Endothelial cell of umbilical vein (primary cell): ENCODE measurements at regions not wholly inside any gene's neighbourhood (a gene's known extent, or its start where the extent isn't known, plus 50 kb on each side); places are given as distances from the start of the nearest gene placed in this dataset.

Source experiments
- BruUV-seq: library from RNA; stranded (reverse); fragments of 400-500 nt; replicated peaks from 2 replicates; lab custom pipeline; 2021; lab: Mats Ljungman, UMichigan
- CTCF ChIA-PET: fragments of 300-600, 350-600 bp; sonication (Branson Sonifier 250); formaldehyde crosslinking; loops from one replicate; lab custom pipeline; 2021; ENCODE audit warnings: antibody characterized with exemption, inconsistent platforms; lab: Charles Lee
- POLR2A ChIA-PET: fragments of 300-600, 350-600 bp; sonication (Branson Sonifier 250); formaldehyde crosslinking; loops from one replicate; lab custom pipeline; 2021; ENCODE audit warnings: antibody characterized with exemption, inconsistent platforms; lab: Charles Lee
- DNase-seq: peaks from one replicate; pipeline ENCODE4 v3.0.0-alpha.2; 2011; ENCODE audit warnings: low read depth, low spot score
- FAIRE-seq: peaks from 2 replicates; lab custom pipeline; 2011; peaks lifted over from hg19 to GRCh38; lab: Jason Lieb, UNC
- H2AFZ ChIP-seq: 2 replicates; pipeline ENCODE4 v1.6.0; 2012; ENCODE audit warnings: low read depth, low read length, control low read depth, inconsistent platforms
- H3K27ac ChIP-seq: 2 replicates; pipeline ENCODE4 v1.5.1; 2011; ENCODE audit warnings: low read depth, mild to moderate bottlenecking, control low read depth, low read length, moderate library complexity; ENCODE audit not compliant: insufficient read depth
- H3K27me3 ChIP-seq, 2 experiments: 2 replicates each; pipeline versions ENCODE4 v1.6.0 to v1.6.1; 2011; ENCODE audit warnings: low read length in 2 of 2, mixed read lengths in 1 of 2; ENCODE audit not compliant: control insufficient read depth in 2 of 2, insufficient read depth in 2 of 2
- H3K36me3 ChIP-seq, 2 experiments: 2 replicates in 1 of 2; 3 replicates in 1 of 2; pipeline ENCODE4 v1.5.1; 2011; ENCODE audit warnings: low read length in 2 of 2, mild to moderate bottlenecking in 1 of 2, moderate library complexity in 1 of 2; ENCODE audit not compliant: control insufficient read depth in 2 of 2, insufficient read depth in 2 of 2; ENCODE audit errors: extremely low read depth in 1 of 2
- H3K4me1 ChIP-seq: 3 replicates; pipeline ENCODE4 v1.5.1; 2011; ENCODE audit warnings: mild to moderate bottlenecking, low read length; ENCODE audit not compliant: control insufficient read depth, insufficient read depth; ENCODE audit errors: extremely low read depth
- H3K4me2 ChIP-seq: 2 replicates; pipeline ENCODE4 v1.6.1; 2011; ENCODE audit warnings: low read length, control low read depth, mixed read lengths; ENCODE audit not compliant: insufficient read depth
- H3K4me3 ChIP-seq, 3 experiments: fragments of 200-600 bp in 1 of 3; sonication (generic), shearing (Covaris generic) in 1 of 3; replicated peaks in 1 of 3; 2 replicates each; pipeline ENCODE4 v1.5.1; 2011 to 2016; ENCODE audit warnings: control low read depth in 3 of 3, low read length in 3 of 3, mild to moderate bottlenecking in 2 of 3, inconsistent platforms in 1 of 3, low read depth in 1 of 3, moderate library complexity in 1 of 3; ENCODE audit not compliant: insufficient read depth in 1 of 3
- H3K79me2 ChIP-seq: 2 replicates; pipeline ENCODE4 v1.6.0; 2012; ENCODE audit warnings: low read length, inconsistent platforms; ENCODE audit not compliant: control insufficient read depth, insufficient read depth
- H3K9ac ChIP-seq: replicated peaks from 2 replicates; pipeline ENCODE3; 2011; ENCODE audit warnings: low read length, control low read depth; ENCODE audit not compliant: insufficient read depth; ENCODE audit errors: extremely low read depth
- H3K9me1 ChIP-seq: replicated peaks from 3 replicates; pipeline ENCODE4 v1.6.0; 2011; ENCODE audit warnings: mild to moderate bottlenecking, low read length; ENCODE audit not compliant: control insufficient read depth, insufficient read depth; ENCODE audit errors: extremely low read depth
- H3K9me3 ChIP-seq: replicated peaks from 2 replicates; pipeline ENCODE4 v1.5.1; 2012; ENCODE audit warnings: low read length, inconsistent platforms; ENCODE audit not compliant: control insufficient read depth, insufficient read depth
- H4K20me1 ChIP-seq: replicated peaks from 2 replicates; pipeline ENCODE3; 2011; ENCODE audit warnings: mild to moderate bottlenecking, low read length; ENCODE audit not compliant: control insufficient read depth, insufficient read depth; ENCODE audit errors: extremely low read depth
- CTCF ChIP-seq, 2 donors: IDR thresholded peaks; 1 replicate in 1 of 2; 2 replicates in 1 of 2; pipeline ENCODE4 v1.5.1; 2011; ENCODE audit warnings: low read length in 2 of 2, mild to moderate bottlenecking in 2 of 2, moderate library complexity in 2 of 2, control low read depth in 1 of 2, inconsistent platforms in 1 of 2, low read depth in 1 of 2; ENCODE audit not compliant: insufficient read depth in 1 of 2; ENCODE audit errors: extremely low read depth in 1 of 2
- EZH2 ChIP-seq: IDR thresholded peaks from 2 replicates; pipeline ENCODE4 v1.6.1; 2012; ENCODE audit warnings: borderline replicate concordance, low read depth, mild to moderate bottlenecking, moderate library complexity, low read length, inconsistent platforms; ENCODE audit not compliant: severe bottlenecking
- FOS ChIP-seq: IDR thresholded peaks from 2 replicates; pipeline ENCODE4 v1.6.1; 2011; ENCODE audit warnings: mild to moderate bottlenecking, low read length, moderate library complexity, borderline replicate concordance; ENCODE audit not compliant: insufficient read depth
- GATA2 ChIP-seq: IDR thresholded peaks from 2 replicates; pipeline ENCODE4 v1.7.0; 2011; ENCODE audit warnings: low read depth, mild to moderate bottlenecking, moderate library complexity, mixed read lengths, low read length; ENCODE audit not compliant: insufficient read length, insufficient read depth
- JUN ChIP-seq: IDR thresholded peaks from 2 replicates; pipeline ENCODE4 v1.6.1; 2011; ENCODE audit warnings: borderline replicate concordance, low read depth; ENCODE audit not compliant: insufficient read length, insufficient read depth
- MAX ChIP-seq: IDR thresholded peaks from 2 replicates; pipeline ENCODE4 v1.6.1; 2011; ENCODE audit not compliant: insufficient read depth, insufficient read length
- MYC ChIP-seq: IDR thresholded peaks from one replicate; pipeline ENCODE4 v1.6.1; 2011; ENCODE audit warnings: mild to moderate bottlenecking, low read depth, low read length
- dilution Hi-C: fragments of 300-500 bp; cut with MboI; formaldehyde crosslinking; loops from one replicate; pipeline ENCODE4 v1.15.0; 2019; ENCODE audit warnings: low sequenced_read_pairs; ENCODE audit not compliant: extremely low pct_ligation_motif_present
- intact Hi-C: fragments of 100-400 bp; cut with micrococcal nuclease; formaldehyde crosslinking; loops from one replicate; pipeline ENCODE4 v1.10.0; 2022

- no peak overlapping the region for H2AFZ ChIP-seq
- no peaks in the 10 kb centered on the region for H3K9me1 ChIP-seq
- FAIRE-seq (no peak), DNase-seq (no peak)
- no peak overlapping the region for H3K27ac ChIP-seq
- H3K9ac ChIP-seq = no peak overlapping the region
- no peaks in the 10 kb centered on the region for H3K79me2 ChIP-seq
- ChIA-PET CTCF (no interaction called here), POLR2A (no interaction called here)
- dilution Hi-C loops (no loop called here), intact Hi-C loops (no loop called here)
- no peak for TF ChIP-seq MYC
- TF ChIP-seq FOS = no peak
- no peak for TF ChIP-seq CTCF (IDR thresholded peaks at IDR 0.05; ENCODE audit: extremely low read depth in 1 of 2, insufficient read depth in 1 of 2, low read depth in 1 of 2, low read length in 2 of 2)
- TF ChIP-seq EZH2 = no peak
- TF ChIP-seq JUN = no peak
- TF ChIP-seq GATA2 = no peak
- TF ChIP-seq MAX = no peak
- no peak overlapping the region for H3K4me2 ChIP-seq
- no TSS peak for BruUV-seq
- H3K9me3 ChIP-seq = no peaks in the 10 kb centered on the region
- H3K4me3 ChIP-seq = no peak overlapping the region
- H3K36me3 ChIP-seq = no peaks in the 10 kb centered on the region
- no peaks in the 10 kb centered on the region for H3K4me1 ChIP-seq
- H3K27me3 ChIP-seq = no peaks in the 10 kb centered on the region
- H4K20me1 ChIP-seq = no peaks in the 10 kb centered on the region
Measured at GRCh38 chr9:82895822-82896110, 167.2 kb downstream of the RASEF start.
